ENCODE measurements at regions not wholly inside any gene's neighbourhood (a gene's known extent, or its start where the extent isn't known, plus 50 kb on each side); places are given as distances from the start of the nearest gene placed in this dataset.

- TF ChIP-seq POLR2A (IDR thresholded peaks at IDR 0.05; ENCODE audit: low read depth, low read length) (no peak), POLR2AphosphoS5 (IDR thresholded peaks at IDR 0.05; ENCODE audit: low read depth, low read length) (no peak), TAF1 (IDR thresholded peaks at IDR 0.05; ENCODE audit: borderline replicate concordance, low read depth, low read length) (no peak)
Measured at GRCh38 chr3:72681598-72681997, 166.6 kb downstream of the SHQ1 start.
